Testis (tissue), 2 donors: ENCODE measurements at regions not wholly inside any gene's neighbourhood (a gene's known extent, or its start where the extent isn't known, plus 50 kb on each side); places are given as distances from the start of the nearest gene placed in this dataset.

ENCODE experiments used
- DNase-seq: peaks from one replicate; pipeline ENCODE4 v3.0.0-alpha.2; 2019
- H3K27ac ChIP-seq, 2 donors: fragments of 200-600 bp; sonication (generic); one replicate each; pipeline ENCODE4 v1.5.1; 2019
- H3K27me3 ChIP-seq: fragments of 200-600 bp; sonication (generic); one replicate; pipeline ENCODE4 v1.5.1; 2019
- H3K36me3 ChIP-seq: fragments of 200-600 bp; sonication (generic); one replicate; pipeline ENCODE4 v1.5.1; 2017; ENCODE audit warnings: low read depth; ENCODE audit errors: missing control alignments
- H3K4me1 ChIP-seq: fragments of 200-600 bp; sonication (generic); one replicate; pipeline ENCODE4 v1.5.1; 2019
- H3K4me3 ChIP-seq, 2 donors: fragments of 200-600 bp; sonication (generic); one replicate each; pipeline ENCODE4 v1.5.1; 2017 to 2019
- H3K9me3 ChIP-seq: fragments of 200-600 bp; sonication (generic); one replicate; pipeline ENCODE4 v1.5.1; 2017
- POLR2A ChIP-seq: fragments of 450-650 bp; IDR thresholded peaks from one replicate; pipeline ENCODE4 v1.6.1; 2017; ENCODE audit warnings: antibody characterized with exemption, mild to moderate bottlenecking, moderate library complexity
- WGBS, 2 donors: methylation state at CpG; one replicate each; pipeline ENCODE4 v1.1.5; 2018; 5-methylcytosine and 5-hydroxymethylcytosine counted together
- intact Hi-C: fragments of 100-400 bp; cut with DNase I; formaldehyde crosslinking; loops from one replicate; pipeline ENCODE4 v1.15.1; 2023; ENCODE audit warnings: low total_unique reads
- TF ChIP-seq, protein P1 (sequence below), 3 experiments: fragments of 450-650 bp in 2 of 3; fragments of 200-600 bp in 1 of 3; sonication (generic) in 1 of 3; IDR thresholded peaks; one replicate each; pipeline ENCODE4 v1.5.1; 2016 to 2019; ENCODE audit warnings: antibody characterized with exemption in 3 of 3, mild to moderate bottlenecking in 2 of 3, moderate library complexity in 1 of 3

DNA sequence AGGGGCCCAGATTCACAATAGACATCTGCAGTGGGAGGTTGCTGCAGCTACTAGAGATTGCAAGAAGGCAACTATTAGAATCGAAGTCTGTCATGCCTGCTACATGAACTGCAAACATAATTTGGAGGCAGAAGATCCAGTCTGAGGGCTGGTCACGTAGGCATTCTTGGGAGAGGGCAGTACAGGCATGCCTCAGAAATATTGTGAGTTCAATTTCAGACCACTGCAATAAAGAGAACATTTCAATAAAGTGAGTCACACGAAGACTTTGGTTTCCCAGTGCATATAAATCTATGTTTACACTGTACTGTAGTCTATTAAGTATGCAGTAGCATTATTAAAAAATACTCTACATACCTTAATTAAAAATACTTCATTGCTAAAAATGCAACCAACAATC lies 585.8 kb upstream of the FAT1 start:
- Histone ChIP-seq H3K9me3 (no peaks in the 10 kb centered on the region), H3K27ac (no peak overlapping the region), H3K27me3 (no peaks in the 10 kb centered on the region), H3K4me1 (no peaks in the 10 kb centered on the region), H3K4me3 (no peak overlapping the region), H3K36me3 (no peaks in the 10 kb centered on the region)
- no peak for TF ChIP-seq POLR2A
- TF ChIP-seq, protein P1, sequence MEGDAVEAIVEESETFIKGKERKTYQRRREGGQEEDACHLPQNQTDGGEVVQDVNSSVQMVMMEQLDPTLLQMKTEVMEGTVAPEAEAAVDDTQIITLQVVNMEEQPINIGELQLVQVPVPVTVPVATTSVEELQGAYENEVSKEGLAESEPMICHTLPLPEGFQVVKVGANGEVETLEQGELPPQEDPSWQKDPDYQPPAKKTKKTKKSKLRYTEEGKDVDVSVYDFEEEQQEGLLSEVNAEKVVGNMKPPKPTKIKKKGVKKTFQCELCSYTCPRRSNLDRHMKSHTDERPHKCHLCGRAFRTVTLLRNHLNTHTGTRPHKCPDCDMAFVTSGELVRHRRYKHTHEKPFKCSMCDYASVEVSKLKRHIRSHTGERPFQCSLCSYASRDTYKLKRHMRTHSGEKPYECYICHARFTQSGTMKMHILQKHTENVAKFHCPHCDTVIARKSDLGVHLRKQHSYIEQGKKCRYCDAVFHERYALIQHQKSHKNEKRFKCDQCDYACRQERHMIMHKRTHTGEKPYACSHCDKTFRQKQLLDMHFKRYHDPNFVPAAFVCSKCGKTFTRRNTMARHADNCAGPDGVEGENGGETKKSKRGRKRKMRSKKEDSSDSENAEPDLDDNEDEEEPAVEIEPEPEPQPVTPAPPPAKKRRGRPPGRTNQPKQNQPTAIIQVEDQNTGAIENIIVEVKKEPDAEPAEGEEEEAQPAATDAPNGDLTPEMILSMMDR (IDR thresholded peaks at IDR 0.05): no peak
- intact Hi-C loops: no loop called here
- 84 to 85% methylated on average over 3 of the region's 3 CpGs for WGBS, 2 donors
- no peak for DNase-seq

DNA sequence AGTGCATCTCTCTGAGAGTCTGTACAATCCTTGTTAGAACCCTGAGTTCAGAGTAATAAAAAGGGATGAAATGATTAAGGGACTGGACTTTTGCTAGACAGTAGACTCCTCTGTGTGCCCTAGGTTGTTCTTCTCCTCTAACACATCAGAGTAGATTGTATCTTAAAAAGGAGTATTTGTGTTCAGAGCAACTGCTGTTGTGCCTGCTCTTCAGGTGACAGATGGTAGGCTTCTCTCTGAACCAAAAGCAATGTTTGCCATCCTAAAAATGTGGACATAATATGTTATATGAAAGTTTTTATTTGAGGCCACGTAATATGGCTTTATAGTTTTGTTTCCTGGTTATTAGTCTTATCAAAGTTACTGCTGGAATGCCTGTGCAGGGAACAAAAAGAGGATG lies 588.6 kb upstream of the FAT1 start:
- no peak overlapping the region for H3K4me3 ChIP-seq

DNA sequence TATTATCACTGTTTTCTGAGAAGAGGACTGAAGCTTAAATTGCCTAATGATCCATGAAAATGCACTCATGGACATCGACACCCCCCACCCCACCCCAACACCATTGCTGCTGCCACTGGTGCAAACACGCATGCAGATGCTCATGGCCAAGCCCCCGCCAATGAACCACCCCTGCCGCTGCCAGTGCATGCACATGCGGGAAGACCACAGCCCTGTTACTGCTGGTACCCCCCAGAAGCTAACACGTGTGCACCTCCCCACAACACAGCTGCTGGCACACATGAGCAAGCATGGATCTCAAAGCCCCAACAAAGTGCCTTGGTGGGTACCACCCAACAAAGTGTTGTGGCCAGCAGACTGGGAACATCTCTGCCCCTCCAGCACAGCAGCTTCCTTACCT lies 594.1 kb upstream of the FAT1 start:
- H3K9me3 ChIP-seq: no peaks in the 10 kb centered on the region
- H3K27me3 ChIP-seq: no peaks in the 10 kb centered on the region
- no peaks in the 10 kb centered on the region for H3K36me3 ChIP-seq
- TF ChIP-seq, protein P1 (IDR thresholded peaks at IDR 0.05): no peak
- TF ChIP-seq POLR2A: no peak
- no peak overlapping the region for H3K4me3 ChIP-seq
- no peak overlapping the region for H3K27ac ChIP-seq
- intact Hi-C loops: no loop called here
- DNase-seq: no peak
- 96 to 97% methylated on average over 5 to 6 of the region's 6 CpGs for WGBS, 2 donors
- H3K4me1 ChIP-seq: no peaks in the 10 kb centered on the region

More for the DNA sequence above, 588.6 kb upstream of the FAT1 start:
- intact Hi-C loops: no loop called here
- H3K9me3 ChIP-seq: no peaks in the 10 kb centered on the region
- H3K27ac ChIP-seq: no peak overlapping the region
- H3K4me1 ChIP-seq: no peaks in the 10 kb centered on the region
- TF ChIP-seq POLR2A: no peak
- TF ChIP-seq, protein P1 (IDR thresholded peaks at IDR 0.05): no peak
- 82 to 94% methylated on average over 1 of the region's 1 CpG for WGBS, 2 donors
- DNase-seq: no peak
- H3K36me3 ChIP-seq: no peaks in the 10 kb centered on the region
- no peaks in the 10 kb centered on the region for H3K27me3 ChIP-seq

DNA sequence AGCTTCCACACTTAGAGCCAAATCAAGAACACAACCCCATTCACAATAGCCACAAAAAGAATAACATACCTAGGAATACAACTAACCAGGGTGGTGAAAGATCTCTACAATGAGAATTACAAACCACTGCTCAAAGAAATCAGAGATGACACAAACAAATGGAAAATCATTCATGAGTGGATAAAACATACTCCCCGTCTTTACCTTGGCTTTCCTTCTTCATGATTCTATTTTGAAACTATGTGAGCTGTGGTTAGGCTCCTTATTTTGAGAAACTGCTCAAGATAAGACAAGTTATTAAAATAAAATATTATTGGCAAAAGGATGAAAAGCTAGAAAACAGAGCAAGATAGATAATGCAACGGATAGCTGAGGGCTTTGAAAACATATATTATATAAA lies 598.1 kb upstream of the FAT1 start:
- TF ChIP-seq, protein P1 (IDR thresholded peaks at IDR 0.05): no peak
- TF ChIP-seq POLR2A: no peak
- H3K36me3 ChIP-seq: no peaks in the 10 kb centered on the region
- no peaks in the 10 kb centered on the region for H3K9me3 ChIP-seq
- intact Hi-C loops: no loop called here
- H3K27me3 ChIP-seq: no peaks in the 10 kb centered on the region
- H3K4me1 ChIP-seq: no peaks in the 10 kb centered on the region
- H3K4me3 ChIP-seq: no peak overlapping the region
- H3K27ac ChIP-seq: no peak overlapping the region
- no peak for DNase-seq
- WGBS, 2 donors: 77 to 81% methylated on average over 2 of the region's 2 CpGs

DNA sequence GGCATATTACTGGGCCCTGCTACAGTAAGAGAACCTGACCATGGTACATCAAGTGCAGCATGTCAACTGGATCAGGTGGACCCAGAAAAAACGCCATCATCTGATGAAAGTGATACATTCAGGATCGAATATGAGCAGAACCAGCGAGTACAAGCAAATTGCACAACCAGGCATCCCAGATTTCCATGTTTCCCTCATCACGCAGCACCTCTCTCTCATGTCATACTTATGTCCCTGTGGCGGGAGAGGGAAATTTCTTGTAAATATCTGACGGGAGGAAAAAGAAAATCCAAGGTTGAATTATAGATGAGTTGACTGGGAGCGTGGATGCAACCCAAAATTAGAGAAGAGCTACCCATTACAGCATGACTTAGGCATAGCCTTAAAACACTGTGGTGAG lies 608.5 kb upstream of the FAT1 start:
- no peak for DNase-seq
- Histone ChIP-seq H3K9me3 (no peaks in the 10 kb centered on the region), H3K4me3 (no peak overlapping the region), H3K4me1 (no peaks in the 10 kb centered on the region), H3K36me3 (no peaks in the 10 kb centered on the region), H3K27ac (no peak overlapping the region), H3K27me3 (no peaks in the 10 kb centered on the region)
- TF ChIP-seq, protein P1 (IDR thresholded peaks at IDR 0.05): no peak
- no peak for TF ChIP-seq POLR2A
- 91 to 92% methylated on average over 7 of the region's 7 CpGs for WGBS, 2 donors
- intact Hi-C loops: no loop called here
